Lower lobe of right lung (tissue), 2 donors: ENCODE measurements at regions not wholly inside any gene's neighbourhood (a gene's known extent, or its start where the extent isn't known, plus 50 kb on each side); places are given as distances from the start of the nearest gene placed in this dataset.

Experiments
- ATAC-seq, 2 donors: fragments of 200-7000 bp; cut with Tn5 transposase; one replicate each; pipeline ENCODE4 v1.9.1; 2020 to 2022; ENCODE audit warnings: mild to moderate bottlenecking in 2 of 2, moderate library complexity in 2 of 2
- DNase-seq: peaks from one replicate; pipeline ENCODE4 v3.0.0-alpha.2; 2020
- H3K27ac ChIP-seq: fragments of 200-600 bp; one replicate; pipeline ENCODE4 v1.8.0; 2022
- H3K27me3 ChIP-seq: fragments of 200-600 bp; one replicate; pipeline ENCODE4 v1.8.0; 2022; ENCODE audit warnings: low read depth
- H3K36me3 ChIP-seq: fragments of 200-600 bp; one replicate; pipeline ENCODE4 v1.8.0; 2022; ENCODE audit warnings: mild to moderate bottlenecking
- H3K4me1 ChIP-seq: fragments of 200-600 bp; one replicate; pipeline ENCODE4 v1.8.0; 2022
- H3K4me3 ChIP-seq: fragments of 200-600 bp; one replicate; pipeline ENCODE4 v1.8.0; 2022; ENCODE audit warnings: mild to moderate bottlenecking
- H3K9me3 ChIP-seq: fragments of 200-600 bp; one replicate; pipeline ENCODE4 v1.8.0; 2022
- intact Hi-C: fragments of 100-400 bp; cut with DNase I; formaldehyde crosslinking; loops from one replicate; pipeline ENCODE4 v1.11.0; 2022
- TF ChIP-seq, protein P1 (sequence below): fragments of 200-600 bp; IDR thresholded peaks from one replicate; pipeline ENCODE4 v1.8.0; 2022; ENCODE audit warnings: antibody characterized with exemption, mild to moderate bottlenecking
- donor health status: DM: no; HTN: yes; CAD: no; lungs with severe emphysema.

- no peak for ATAC-seq
- Histone ChIP-seq H3K27me3 (no peaks in the 10 kb centered on the region), H3K9me3 (no peaks in the 10 kb centered on the region), H3K36me3 (no peaks in the 10 kb centered on the region), H3K4me1 (no peaks in the 10 kb centered on the region), H3K4me3 (no peak overlapping the region), H3K27ac (no peak overlapping the region)
- TF ChIP-seq, protein P1, sequence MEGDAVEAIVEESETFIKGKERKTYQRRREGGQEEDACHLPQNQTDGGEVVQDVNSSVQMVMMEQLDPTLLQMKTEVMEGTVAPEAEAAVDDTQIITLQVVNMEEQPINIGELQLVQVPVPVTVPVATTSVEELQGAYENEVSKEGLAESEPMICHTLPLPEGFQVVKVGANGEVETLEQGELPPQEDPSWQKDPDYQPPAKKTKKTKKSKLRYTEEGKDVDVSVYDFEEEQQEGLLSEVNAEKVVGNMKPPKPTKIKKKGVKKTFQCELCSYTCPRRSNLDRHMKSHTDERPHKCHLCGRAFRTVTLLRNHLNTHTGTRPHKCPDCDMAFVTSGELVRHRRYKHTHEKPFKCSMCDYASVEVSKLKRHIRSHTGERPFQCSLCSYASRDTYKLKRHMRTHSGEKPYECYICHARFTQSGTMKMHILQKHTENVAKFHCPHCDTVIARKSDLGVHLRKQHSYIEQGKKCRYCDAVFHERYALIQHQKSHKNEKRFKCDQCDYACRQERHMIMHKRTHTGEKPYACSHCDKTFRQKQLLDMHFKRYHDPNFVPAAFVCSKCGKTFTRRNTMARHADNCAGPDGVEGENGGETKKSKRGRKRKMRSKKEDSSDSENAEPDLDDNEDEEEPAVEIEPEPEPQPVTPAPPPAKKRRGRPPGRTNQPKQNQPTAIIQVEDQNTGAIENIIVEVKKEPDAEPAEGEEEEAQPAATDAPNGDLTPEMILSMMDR, result no peak
- DNase-seq, result no peak
- intact Hi-C loops, result no loop called here
Observed at GRCh38 chr1:173302366-173302765, 95.2 kb upstream of the TNFSF4 start.

DNA sequence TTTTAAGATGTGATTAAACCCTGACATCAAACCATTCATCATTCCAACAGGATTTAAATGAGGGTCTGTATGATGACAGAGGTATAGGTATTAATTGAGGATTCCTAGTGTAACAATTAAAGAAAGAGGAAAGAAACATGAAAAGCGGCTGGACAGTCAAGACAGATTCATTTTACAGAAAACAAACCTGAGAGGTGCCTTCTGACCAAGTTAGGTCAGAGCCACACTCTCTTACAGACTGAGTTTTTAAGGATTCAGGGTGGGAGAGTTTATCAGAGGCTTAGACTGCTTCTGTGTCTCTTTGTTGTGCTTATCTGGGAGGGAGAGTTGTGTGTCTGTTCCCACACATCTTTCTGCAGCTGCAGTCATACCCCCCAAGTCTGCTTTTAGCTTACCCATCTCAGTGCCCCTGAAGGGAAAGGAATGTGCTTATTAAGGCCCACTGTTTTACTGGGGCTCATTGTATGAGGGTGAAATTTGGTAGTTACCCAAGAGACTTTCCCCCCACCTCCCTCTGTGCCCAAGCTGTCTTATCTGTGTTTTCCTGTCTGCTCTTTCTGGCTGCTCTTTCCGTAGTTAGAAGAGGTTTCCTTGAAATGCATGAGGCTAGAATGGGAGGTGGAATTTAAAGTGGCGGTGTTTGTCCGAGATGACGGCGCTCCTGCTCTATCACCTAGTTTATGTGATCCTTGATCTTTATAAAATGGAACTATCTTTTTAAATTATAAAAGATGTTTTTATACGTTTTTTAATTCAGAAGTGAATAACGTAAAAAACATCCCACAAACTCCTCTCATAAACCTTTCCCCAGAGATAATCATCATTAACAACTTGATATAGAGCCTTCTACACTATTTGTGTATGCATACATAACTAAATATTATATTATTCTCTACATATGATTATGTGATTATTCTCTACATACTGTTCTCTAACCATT lies 96.0 kb upstream of the TNFSF4 start:
- Histone ChIP-seq H3K9me3 (no peaks in the 10 kb centered on the region), H3K4me1 (no peaks in the 10 kb centered on the region), H3K27me3 (no peaks in the 10 kb centered on the region), H3K27ac (no peak overlapping the region), H3K36me3 (no peaks in the 10 kb centered on the region), H3K4me3 (no peak overlapping the region)
- intact Hi-C loops, result no loop called here
- DNase-seq (no peak), ATAC-seq (no peak)
- TF ChIP-seq, protein P1, result no peak

DNA sequence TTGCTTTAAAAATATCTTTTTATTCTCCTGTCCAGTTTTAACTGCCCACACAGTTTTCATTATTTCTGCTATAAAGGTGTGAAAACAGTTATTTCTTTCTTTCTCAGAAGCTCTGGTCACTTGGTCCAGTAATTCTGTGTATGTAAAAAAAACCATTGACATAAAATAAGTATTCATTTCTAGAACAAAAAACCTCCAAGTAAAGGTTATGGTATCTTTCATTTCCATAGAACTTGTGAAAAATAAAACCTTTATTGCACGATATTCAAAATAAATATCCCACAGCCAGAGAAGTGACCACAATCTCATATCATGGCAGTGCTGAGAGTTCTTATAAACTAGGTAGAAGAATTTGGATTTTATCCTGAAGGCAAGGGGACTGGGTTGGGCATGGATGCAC lies 96.9 kb upstream of the TNFSF4 start:
- Histone ChIP-seq H3K4me3 (no peak overlapping the region), H3K27me3 (no peaks in the 10 kb centered on the region), H3K4me1 (no peaks in the 10 kb centered on the region), H3K36me3 (no peaks in the 10 kb centered on the region), H3K27ac (no peak overlapping the region), H3K9me3 (no peaks in the 10 kb centered on the region)
- TF ChIP-seq, protein P1, result no peak
- ATAC-seq, result no peak
- intact Hi-C loops, result no loop called here
- no peak for DNase-seq

- Histone ChIP-seq H3K4me1 (no peaks in the 10 kb centered on the region), H3K27ac (no peak overlapping the region), H3K36me3 (no peaks in the 10 kb centered on the region), H3K9me3 (no peaks in the 10 kb centered on the region), H3K27me3 (no peaks in the 10 kb centered on the region), H3K4me3 (no peak overlapping the region)
- TF ChIP-seq, protein P1, result no peak
- DNase-seq (no peak), ATAC-seq (no peak)
- intact Hi-C loops, result no loop called here
Observed at GRCh38 chr1:173304529-173305227, 97.5 kb upstream of the TNFSF4 start.

GRCh38 chr1:173307845-173308244 lies 100.7 kb upstream of the TNFSF4 start:
- Histone ChIP-seq H3K4me3 (no peak overlapping the region), H3K27me3 (no peaks in the 10 kb centered on the region), H3K9me3 (peaks cover 3% of the 10 kb centered on the region), H3K27ac (no peak overlapping the region), H3K36me3 (no peaks in the 10 kb centered on the region), H3K4me1 (no peaks in the 10 kb centered on the region)
- no peak for ATAC-seq
- DNase-seq, result no peak
- intact Hi-C loops, result no loop called here
- TF ChIP-seq, protein P1, result no peak
